Activated CD8-positive, alpha-beta T cell treated with anti-CD3 and anti-CD28 coated beads, Interleukin-2, amount 10 ng/mL, durations not matched to agents 7 days and 5 days (primary cell): ENCODE measurements at regions not wholly inside any gene's neighbourhood (a gene's known extent, or its start where the extent isn't known, plus 50 kb on each side); places are given as distances from the start of the nearest gene placed in this dataset.

Experiments used
- ATAC-seq: fragments of 150-1000 bp; cut with Tn5 transposase; one replicate; pipeline ENCODE4 v1.10.0; 2021; ENCODE audit warnings: moderate library complexity
- CTCF ChIA-PET: fragments of 350-600 bp; sonication (Branson Sonifier 250); formaldehyde crosslinking; loops from one replicate; lab custom pipeline; 2021; ENCODE audit warnings: antibody characterized with exemption; lab: Charles Lee
- POLR2A ChIA-PET: fragments of 350-600 bp; sonication (Branson Sonifier 250); formaldehyde crosslinking; loops from one replicate; lab custom pipeline; 2021; ENCODE audit warnings: antibody characterized with exemption; lab: Charles Lee
- DNase-seq: peaks from one replicate; pipeline ENCODE4 v3.0.0-alpha.2; 2020
- H3K27ac Mint-ChIP-seq: one replicate; pipeline ENCODE4 v1.8.0; 2021; ENCODE audit warnings: mild to moderate bottlenecking, mixed read lengths
- H3K27me3 Mint-ChIP-seq: one replicate; pipeline ENCODE4 v1.8.0; 2021; ENCODE audit warnings: low read depth, mixed read lengths
- H3K36me3 Mint-ChIP-seq: one replicate; pipeline ENCODE4 v1.8.0; 2021; ENCODE audit warnings: low read depth, mixed read lengths
- H3K4me1 Mint-ChIP-seq: one replicate; pipeline ENCODE4 v1.8.0; 2021; ENCODE audit warnings: low read depth, mixed read lengths
- H3K4me3 Mint-ChIP-seq: one replicate; pipeline ENCODE4 v1.8.0; 2021; ENCODE audit warnings: mild to moderate bottlenecking, mixed read lengths
- H3K9me3 Mint-ChIP-seq: one replicate; pipeline ENCODE4 v1.8.0; 2022; ENCODE audit warnings: mixed read lengths; ENCODE audit not compliant: insufficient read depth

- ChIA-PET CTCF (no interaction called here), POLR2A (no interaction called here)
- Mint-ChIP-seq H3K27me3 (no peaks in the 10 kb centered on the region), H3K27ac (no peak overlapping the region), H3K4me3 (no peak overlapping the region), H3K36me3 (no peaks in the 10 kb centered on the region), H3K4me1 (no peaks in the 10 kb centered on the region), H3K9me3 (no peaks in the 10 kb centered on the region)
- DNase-seq (no peak), ATAC-seq (no peak)
Measured at GRCh38 chr5:117249086-117249815, 674.6 kb upstream of the SEMA6A start.

GRCh38 chr5:117246424-117246823, 671.8 kb upstream of the SEMA6A start:
- Mint-ChIP-seq H3K27ac (no peak overlapping the region), H3K4me1 (no peaks in the 10 kb centered on the region), H3K4me3 (no peak overlapping the region), H3K36me3 (no peaks in the 10 kb centered on the region), H3K9me3 (no peaks in the 10 kb centered on the region), H3K27me3 (no peaks in the 10 kb centered on the region)
- ATAC-seq (no peak), DNase-seq (no peak)
- ChIA-PET POLR2A (no interaction called here), CTCF (no interaction called here)

- Mint-ChIP-seq H3K4me1 (no peaks in the 10 kb centered on the region), H3K36me3 (no peaks in the 10 kb centered on the region), H3K27ac (no peak overlapping the region), H3K9me3 (no peaks in the 10 kb centered on the region), H3K4me3 (no peak overlapping the region), H3K27me3 (no peaks in the 10 kb centered on the region)
- DNase-seq (no peak), ATAC-seq (no peak)
- CTCF ChIA-PET: no interaction called here
- POLR2A ChIA-PET: no interaction called here
Measured at GRCh38 chr5:117245130-117245529, 670.5 kb upstream of the SEMA6A start.

GRCh38 chr5:117242028-117242427, 667.4 kb upstream of the SEMA6A start:
- H3K9me3 Mint-ChIP-seq: no peaks in the 10 kb centered on the region
- H3K4me3 Mint-ChIP-seq: no peak overlapping the region
- no peaks in the 10 kb centered on the region for H3K27me3 Mint-ChIP-seq
- no peaks in the 10 kb centered on the region for H3K4me1 Mint-ChIP-seq
- POLR2A ChIA-PET: no interaction called here
- H3K36me3 Mint-ChIP-seq: no peaks in the 10 kb centered on the region
- CTCF ChIA-PET: no interaction called here
- H3K27ac Mint-ChIP-seq: no peak overlapping the region
- DNase-seq: no peak
- no peak for ATAC-seq

GRCh38 chr5:117236941-117237340, 662.3 kb upstream of the SEMA6A start:
- ChIA-PET CTCF (no interaction called here), POLR2A (no interaction called here)
- Mint-ChIP-seq H3K36me3 (no peaks in the 10 kb centered on the region), H3K4me1 (no peaks in the 10 kb centered on the region), H3K9me3 (no peaks in the 10 kb centered on the region), H3K27ac (no peak overlapping the region), H3K4me3 (no peak overlapping the region), H3K27me3 (no peaks in the 10 kb centered on the region)
- DNase-seq (no peak), ATAC-seq (no peak)

GRCh38 chr5:117235786-117236185, 661.2 kb upstream of the SEMA6A start:
- DNase-seq: no peak
- Mint-ChIP-seq H3K36me3 (no peaks in the 10 kb centered on the region), H3K27ac (no peak overlapping the region), H3K4me1 (no peaks in the 10 kb centered on the region), H3K4me3 (no peak overlapping the region), H3K27me3 (no peaks in the 10 kb centered on the region), H3K9me3 (no peaks in the 10 kb centered on the region)
- POLR2A ChIA-PET: no interaction called here
- ATAC-seq: no peak
- CTCF ChIA-PET: no interaction called here

GRCh38 chr5:117230375-117230774, 655.8 kb upstream of the SEMA6A start:
- Mint-ChIP-seq H3K27me3 (no peaks in the 10 kb centered on the region), H3K36me3 (no peaks in the 10 kb centered on the region), H3K9me3 (no peaks in the 10 kb centered on the region), H3K4me1 (no peaks in the 10 kb centered on the region), H3K4me3 (no peak overlapping the region), H3K27ac (no peak overlapping the region)
- CTCF ChIA-PET: no interaction called here
- DNase-seq: no peak
- no peak for ATAC-seq
- POLR2A ChIA-PET: no interaction called here

GRCh38 chr5:117220730-117221129, 646.1 kb upstream of the SEMA6A start:
- H3K27me3 Mint-ChIP-seq: no peaks in the 10 kb centered on the region
- H3K36me3 Mint-ChIP-seq: no peaks in the 10 kb centered on the region
- H3K4me1 Mint-ChIP-seq: no peaks in the 10 kb centered on the region
- CTCF ChIA-PET: no interaction called here
- no peak overlapping the region for H3K27ac Mint-ChIP-seq
- H3K4me3 Mint-ChIP-seq: no peak overlapping the region
- H3K9me3 Mint-ChIP-seq: no peaks in the 10 kb centered on the region
- POLR2A ChIA-PET: no interaction called here
- no peak for DNase-seq
- no peak for ATAC-seq

- Mint-ChIP-seq H3K27me3 (no peaks in the 10 kb centered on the region), H3K27ac (no peak overlapping the region), H3K36me3 (no peaks in the 10 kb centered on the region), H3K4me3 (no peak overlapping the region), H3K9me3 (no peaks in the 10 kb centered on the region), H3K4me1 (no peaks in the 10 kb centered on the region)
- no peak for DNase-seq
- no peak for ATAC-seq
- ChIA-PET CTCF (no interaction called here), POLR2A (no interaction called here)
Measured at GRCh38 chr5:117218789-117219188, 644.2 kb upstream of the SEMA6A start.

GRCh38 chr5:117212866-117213265, 638.2 kb upstream of the SEMA6A start:
- ATAC-seq (no peak), DNase-seq (no peak)
- Mint-ChIP-seq H3K9me3 (peaks cover 15% of the 10 kb centered on the region), H3K4me3 (no peak overlapping the region), H3K4me1 (no peaks in the 10 kb centered on the region), H3K27me3 (no peaks in the 10 kb centered on the region), H3K27ac (no peak overlapping the region), H3K36me3 (no peaks in the 10 kb centered on the region)
- ChIA-PET CTCF (no interaction called here), POLR2A (no interaction called here)

GRCh38 chr5:117210796-117211195, 636.2 kb upstream of the SEMA6A start:
- no peak overlapping the region for H3K27ac Mint-ChIP-seq
- no peaks in the 10 kb centered on the region for H3K4me1 Mint-ChIP-seq
- H3K27me3 Mint-ChIP-seq: no peaks in the 10 kb centered on the region
- no peaks in the 10 kb centered on the region for H3K36me3 Mint-ChIP-seq
- ATAC-seq (no peak), DNase-seq (no peak)
- ChIA-PET CTCF (no interaction called here), POLR2A (no interaction called here)
- H3K9me3 Mint-ChIP-seq: peaks cover 15% of the 10 kb centered on the region
- no peak overlapping the region for H3K4me3 Mint-ChIP-seq

- Mint-ChIP-seq H3K27ac (no peak overlapping the region), H3K4me3 (no peak overlapping the region), H3K36me3 (no peaks in the 10 kb centered on the region), H3K9me3 (peaks cover 15% of the 10 kb centered on the region), H3K27me3 (no peaks in the 10 kb centered on the region), H3K4me1 (no peaks in the 10 kb centered on the region)
- ATAC-seq: no peak
- ChIA-PET POLR2A (no interaction called here), CTCF (no interaction called here)
- DNase-seq: no peak
Measured at GRCh38 chr5:117209479-117209878, 634.9 kb upstream of the SEMA6A start.

- Mint-ChIP-seq H3K36me3 (no peaks in the 10 kb centered on the region), H3K4me1 (no peaks in the 10 kb centered on the region), H3K27me3 (no peaks in the 10 kb centered on the region), H3K9me3 (peaks cover 15% of the 10 kb centered on the region), H3K4me3 (no peak overlapping the region), H3K27ac (no peak overlapping the region)
- POLR2A ChIA-PET: no interaction called here
- CTCF ChIA-PET: no interaction called here
- DNase-seq (no peak), ATAC-seq (no peak)
Measured at GRCh38 chr5:117207088-117207668, 632.6 kb upstream of the SEMA6A start.
